ENCODE measurements at regions not wholly inside any gene's neighbourhood (a gene's known extent, or its start where the extent isn't known, plus 50 kb on each side); places are given as distances from the start of the nearest gene placed in this dataset.
"Not testable (repeated sequence)": the region's sequence is repeated elsewhere in the genome, so short reads cannot be mapped to it uniquely, and the experiment has no call there.

DNA sequence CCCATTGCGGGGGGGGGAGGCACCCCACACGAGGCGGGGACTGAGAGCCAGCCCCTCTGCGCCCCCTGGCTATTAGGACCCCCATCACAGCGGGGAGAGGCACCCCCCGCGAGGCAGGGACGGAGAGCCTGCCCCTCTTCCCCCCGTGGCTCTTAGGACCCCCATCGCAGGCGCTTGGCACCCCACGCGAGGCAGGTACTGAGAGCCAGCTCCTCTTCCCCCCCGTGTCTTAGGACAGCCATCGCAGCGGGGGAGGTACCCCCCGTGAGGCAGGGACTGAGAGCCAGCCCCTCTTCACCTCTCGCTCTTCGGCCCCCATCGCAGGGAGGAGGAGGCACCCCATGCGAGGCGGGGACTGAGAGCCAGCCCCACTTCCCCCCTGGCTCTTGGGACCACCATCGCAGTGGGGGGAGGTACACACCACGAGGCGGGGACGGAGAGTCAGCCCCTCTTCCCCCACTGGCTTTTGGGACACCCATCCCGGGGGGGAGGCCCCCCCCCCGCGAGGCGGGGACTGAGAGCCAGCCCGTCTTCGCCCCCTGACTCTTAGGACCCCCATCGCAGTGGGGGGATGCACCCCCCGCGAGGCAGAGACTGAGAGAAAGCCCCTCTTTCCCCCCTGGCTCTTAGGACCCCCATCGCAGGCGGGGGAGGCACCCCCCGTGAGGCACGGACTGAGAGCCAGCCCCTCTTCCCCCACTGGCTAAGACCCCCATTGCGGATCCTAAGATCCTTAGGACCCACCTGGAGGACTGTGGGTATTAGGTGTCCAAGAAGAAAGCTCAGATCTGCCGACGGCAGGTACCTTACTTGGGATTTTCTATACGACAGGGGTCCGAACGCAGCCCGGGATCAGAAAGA is 198.6 kb upstream of the PZP start:
- Mint-ChIP-seq H3K4me3 (no peak overlapping the region), H3K27me3 (no peaks in the 10 kb centered on the region), H3K36me3 (no peaks in the 10 kb centered on the region), H3K27ac (peak overlapping the region in 1 of 3 donors; percentile 85), H3K9me3 (peaks cover 0 to 2% (median 0%) of the 10 kb centered on the region in 3 donors), H3K4me1 (peaks cover 4 to 5% (median 5%) of the 10 kb centered on the region in 3 donors)

DNA sequence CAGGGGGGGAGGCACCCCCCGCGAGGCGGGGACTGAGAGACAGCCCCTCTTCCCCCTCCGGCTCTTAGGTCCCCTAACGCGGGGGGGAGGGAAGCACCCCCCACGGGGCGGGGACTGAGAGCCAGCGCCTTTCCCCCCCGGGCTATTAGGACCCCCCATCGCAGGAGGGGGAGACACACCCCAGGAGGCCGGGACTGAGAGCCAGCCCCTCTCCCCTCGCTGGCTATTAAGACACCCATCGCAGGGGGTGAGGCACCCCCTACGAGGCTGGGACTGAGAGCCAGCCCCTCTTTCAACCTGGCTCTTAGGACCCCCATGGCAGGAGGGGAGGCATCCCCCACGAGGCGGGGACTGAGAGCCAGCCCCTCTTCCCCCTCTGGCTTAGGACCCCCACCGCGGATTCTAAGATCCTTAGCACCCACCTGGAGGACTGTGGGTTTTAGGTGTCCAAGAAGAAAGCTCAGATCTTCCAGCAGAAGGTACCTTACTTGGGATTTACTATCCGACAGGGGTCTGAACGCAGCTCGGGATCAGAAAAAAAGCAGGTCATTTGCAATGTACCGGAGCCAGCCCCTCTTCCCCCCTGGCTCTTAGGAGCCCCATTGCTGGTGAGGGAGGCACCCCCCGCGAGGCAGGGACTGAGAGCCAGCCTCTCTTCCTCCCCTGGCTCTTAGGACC is 197.8 kb upstream of the PZP start:
- peaks cover 0 to 2% (median 0%) of the 10 kb centered on the region in 3 donors for H3K9me3 Mint-ChIP-seq
- H3K27me3 Mint-ChIP-seq = no peaks in the 10 kb centered on the region
- no peaks in the 10 kb centered on the region for H3K36me3 Mint-ChIP-seq
- H3K4me3 Mint-ChIP-seq = peak overlapping the region in 1 of 4 donors; percentile 21
- no peak overlapping the region for H3K27ac Mint-ChIP-seq
- no peaks in the 10 kb centered on the region for H3K4me1 Mint-ChIP-seq

DNA sequence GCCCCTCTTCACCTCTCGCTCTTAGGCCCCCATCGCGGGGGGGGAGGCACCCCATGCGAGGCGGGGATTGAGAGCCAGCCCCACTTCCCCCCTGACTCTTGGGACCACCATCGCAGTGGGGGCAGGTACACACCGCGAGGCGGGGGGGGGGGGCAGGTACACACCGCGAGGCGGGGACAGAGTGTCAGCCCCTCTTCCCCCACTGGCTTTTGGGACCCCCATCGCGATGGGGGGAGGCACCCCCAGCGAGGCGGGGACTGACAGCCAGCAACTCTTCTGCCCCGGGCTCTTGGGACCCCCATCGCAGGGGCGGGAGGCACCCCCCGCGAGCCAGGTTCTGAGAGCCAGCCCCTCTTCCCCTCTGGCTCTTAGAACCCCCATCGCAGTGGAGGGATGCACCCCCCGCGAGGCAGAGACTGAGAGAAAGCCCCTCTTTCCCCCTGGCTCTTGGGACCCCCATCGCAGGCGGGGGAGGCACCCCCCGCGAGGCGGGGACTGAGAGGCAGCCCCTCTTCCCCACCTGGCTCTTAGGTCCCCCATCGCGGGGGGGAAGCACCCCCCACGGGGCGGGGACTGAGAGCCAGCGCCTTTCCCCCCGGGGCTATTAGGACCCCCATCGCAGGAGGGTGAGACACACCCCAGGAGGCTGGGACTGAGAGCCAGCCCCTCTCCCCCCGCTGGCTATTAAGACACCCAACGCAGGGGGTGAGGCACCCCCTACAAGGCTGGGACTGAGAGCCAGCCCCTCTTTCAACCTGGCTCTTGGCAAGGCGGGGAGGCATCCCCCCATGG is 196.5 kb upstream of the PZP start:
- Mint-ChIP-seq H3K36me3 (no peaks in the 10 kb centered on the region), H3K4me3 (no peak overlapping the region), H3K27ac (no peak overlapping the region), H3K9me3 (peaks cover 0 to 2% (median 0%) of the 10 kb centered on the region in 3 donors), H3K4me1 (no peaks in the 10 kb centered on the region), H3K27me3 (no peaks in the 10 kb centered on the region)

DNA sequence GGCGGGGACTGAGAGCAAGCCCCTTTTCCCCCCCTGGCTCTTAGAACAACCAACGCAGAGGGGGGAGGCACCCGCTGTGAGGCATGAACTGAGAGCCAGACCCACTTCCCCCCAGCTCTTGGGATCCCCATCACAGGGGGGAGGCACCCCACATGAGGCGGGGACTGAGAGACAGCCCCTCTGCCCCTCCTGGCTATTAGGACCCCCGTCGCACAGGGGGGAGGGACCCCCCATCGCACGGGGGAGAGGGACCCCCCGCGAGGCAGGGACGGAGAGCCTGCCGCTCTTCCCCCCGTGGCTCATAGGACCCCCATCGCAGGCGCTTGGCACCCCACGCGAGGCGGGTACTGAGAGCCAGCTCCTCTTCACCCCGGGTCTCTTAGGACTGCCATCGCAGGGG is 195.8 kb upstream of the PZP start:
- H3K27ac Mint-ChIP-seq = no peak overlapping the region
- H3K4me3 Mint-ChIP-seq = no peak overlapping the region
- H3K27me3 Mint-ChIP-seq = no peaks in the 10 kb centered on the region
- no peaks in the 10 kb centered on the region for H3K36me3 Mint-ChIP-seq
- no peaks in the 10 kb centered on the region for H3K4me1 Mint-ChIP-seq
- H3K9me3 Mint-ChIP-seq = peaks cover 0 to 2% (median 0%) of the 10 kb centered on the region in 3 donors

DNA sequence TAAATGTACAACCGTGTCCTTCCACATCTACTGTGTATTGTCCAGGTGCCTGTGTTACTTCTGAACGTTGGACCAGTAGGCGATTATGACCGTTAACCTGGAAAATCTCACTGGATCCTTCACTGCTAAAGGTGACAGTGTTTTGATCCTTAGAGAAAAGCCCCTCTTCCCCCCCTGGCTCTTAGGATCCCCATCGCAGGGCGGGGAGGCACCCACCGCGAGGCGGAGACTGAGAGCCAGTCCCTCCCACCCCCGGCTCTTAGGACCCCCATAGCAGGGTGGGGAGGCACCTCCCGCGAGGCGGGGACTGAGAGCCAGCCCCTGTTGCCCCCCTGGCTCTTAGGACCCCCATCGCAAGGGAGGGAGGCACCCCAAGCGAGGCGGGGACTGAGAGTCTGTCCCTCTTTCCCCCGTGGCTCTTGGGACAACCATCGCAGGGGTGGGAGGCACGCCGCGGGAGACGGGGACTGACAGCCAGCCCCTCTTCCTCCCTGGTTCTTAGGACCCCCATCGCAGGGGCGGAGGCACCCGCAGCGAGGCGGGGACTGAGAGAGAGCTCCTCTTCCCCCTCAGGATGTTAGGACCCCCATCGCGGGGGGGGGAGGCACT is 194.3 kb upstream of the PZP start:
- H3K27ac Mint-ChIP-seq, H3K9me3 Mint-ChIP-seq, H3K36me3 Mint-ChIP-seq, H3K4me3 Mint-ChIP-seq, H3K27me3 Mint-ChIP-seq, H3K4me1 Mint-ChIP-seq: not testable (repeated sequence)

DNA sequence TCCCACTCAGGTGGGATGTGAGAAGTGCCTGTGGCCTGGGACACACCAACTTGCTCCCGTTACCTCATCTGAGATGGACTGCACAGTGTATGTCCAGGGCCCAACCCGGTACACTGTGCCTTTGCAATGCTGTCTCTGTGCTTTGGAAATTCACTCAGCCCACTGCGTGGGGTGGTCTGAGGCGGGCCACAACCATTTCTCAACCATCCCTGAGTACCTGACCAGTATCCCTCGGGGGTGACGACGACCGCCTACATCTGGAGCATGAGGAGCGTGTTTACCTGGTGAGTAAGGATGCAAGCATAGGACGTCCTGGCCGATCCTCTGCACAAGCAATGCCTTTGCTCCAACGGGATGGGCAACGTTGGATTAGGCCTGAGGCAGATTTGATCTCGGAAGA is 188.2 kb upstream of the PZP start:
- H3K4me1 Mint-ChIP-seq, H3K4me3 Mint-ChIP-seq, H3K36me3 Mint-ChIP-seq, H3K9me3 Mint-ChIP-seq, H3K27me3 Mint-ChIP-seq: not testable (repeated sequence)
- peak overlapping the region in 1 of 3 donors; percentile 86 for H3K27ac Mint-ChIP-seq

DNA sequence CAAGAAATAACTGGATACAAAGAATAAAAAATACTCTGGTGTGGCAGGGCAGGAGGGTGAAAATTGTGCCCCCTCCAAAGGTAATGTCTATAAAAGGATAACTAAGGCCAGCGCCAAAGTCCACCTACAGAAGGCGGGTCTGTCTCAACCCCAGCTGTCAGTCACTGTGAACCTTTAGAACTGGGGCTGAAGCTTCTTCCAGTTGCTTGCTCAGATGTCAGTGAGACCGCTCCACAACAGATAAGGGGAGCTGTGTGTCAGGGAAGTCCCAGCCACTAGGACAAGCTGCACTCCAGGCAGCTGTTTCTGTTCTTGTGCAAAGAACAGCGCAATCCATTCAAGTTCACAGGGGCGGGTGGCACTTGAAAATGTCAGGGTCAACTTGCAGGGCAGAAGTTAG is 187.0 kb upstream of the PZP start:
- H3K4me1 Mint-ChIP-seq, H3K27ac Mint-ChIP-seq, H3K36me3 Mint-ChIP-seq, H3K27me3 Mint-ChIP-seq, H3K9me3 Mint-ChIP-seq, H3K4me3 Mint-ChIP-seq: not testable (repeated sequence)

DNA sequence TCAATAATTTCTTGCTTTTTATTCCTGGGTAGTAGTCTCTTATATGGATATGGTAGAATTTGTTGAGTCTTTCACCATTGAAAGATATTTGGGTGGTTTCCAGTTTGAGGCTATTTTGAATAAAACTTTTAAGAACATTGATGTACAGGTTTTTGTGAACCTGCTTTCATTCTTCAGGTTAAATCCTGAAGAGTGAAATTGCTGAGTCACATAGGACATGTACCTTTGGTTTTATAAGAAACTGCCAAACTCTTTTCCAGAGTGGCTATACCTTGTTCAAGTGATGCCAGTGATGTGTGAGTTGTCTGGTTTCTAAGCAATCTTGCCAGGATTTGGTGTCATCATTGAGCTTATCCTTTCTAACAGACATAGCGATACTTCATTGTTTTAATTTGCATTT is 184.6 kb upstream of the PZP start:
- peaks cover 6 to 11% (median 10%) of the 10 kb centered on the region in 3 donors for H3K4me1 Mint-ChIP-seq
- no peak overlapping the region for H3K4me3 Mint-ChIP-seq
- no peak overlapping the region for H3K27ac Mint-ChIP-seq
- no peaks in the 10 kb centered on the region for H3K36me3 Mint-ChIP-seq
- no peaks in the 10 kb centered on the region for H3K9me3 Mint-ChIP-seq
- no peaks in the 10 kb centered on the region for H3K27me3 Mint-ChIP-seq

DNA sequence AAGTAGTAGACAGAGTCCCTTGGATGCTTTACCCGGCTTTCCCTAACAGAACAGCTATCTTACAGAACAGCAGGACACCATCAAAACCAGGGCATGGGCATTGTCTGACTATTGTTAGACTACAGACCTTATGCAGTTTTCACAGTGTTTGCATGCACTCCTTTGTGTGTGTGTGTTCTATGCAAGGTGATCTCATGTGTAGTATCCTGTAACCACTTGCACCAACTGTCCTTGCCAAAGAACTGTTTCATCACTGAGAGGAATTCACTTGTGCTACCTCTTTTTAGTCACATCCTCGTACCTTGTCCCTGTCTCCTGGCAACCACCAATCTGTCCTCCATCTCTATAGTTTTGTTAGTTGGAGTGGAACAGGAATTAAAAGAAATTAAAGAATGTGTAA is 183.6 kb upstream of the PZP start:
- Mint-ChIP-seq H3K4me1 (peaks cover 13 to 20% (median 17%) of the 10 kb centered on the region in 3 donors), H3K4me3 (no peak overlapping the region), H3K9me3 (no peaks in the 10 kb centered on the region), H3K36me3 (no peaks in the 10 kb centered on the region), H3K27me3 (no peaks in the 10 kb centered on the region), H3K27ac (no peak overlapping the region)

DNA sequence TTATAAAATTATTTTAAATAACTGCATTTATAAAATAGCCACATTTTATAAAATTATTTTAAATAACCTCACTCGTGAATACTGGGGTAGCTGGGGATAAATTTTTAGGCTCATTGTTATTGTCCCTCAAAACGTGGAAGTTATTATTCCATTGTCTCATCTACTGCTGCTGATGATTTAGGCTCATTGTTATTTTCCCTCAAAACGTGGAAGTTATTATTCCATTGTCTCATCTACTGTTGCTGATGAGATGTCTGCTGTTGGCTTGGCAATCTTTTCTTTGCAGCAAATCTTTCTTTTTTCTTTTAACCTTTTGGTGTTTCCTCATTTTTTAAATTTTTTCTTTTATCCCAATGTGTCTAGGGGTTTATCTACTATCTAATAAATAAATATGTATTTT is 182.6 kb upstream of the PZP start:
- Mint-ChIP-seq H3K27ac (no peak overlapping the region), H3K4me3 (no peak overlapping the region), H3K9me3 (no peaks in the 10 kb centered on the region), H3K27me3 (no peaks in the 10 kb centered on the region), H3K4me1 (peaks cover 13 to 20% (median 17%) of the 10 kb centered on the region in 3 donors), H3K36me3 (no peaks in the 10 kb centered on the region)

DNA sequence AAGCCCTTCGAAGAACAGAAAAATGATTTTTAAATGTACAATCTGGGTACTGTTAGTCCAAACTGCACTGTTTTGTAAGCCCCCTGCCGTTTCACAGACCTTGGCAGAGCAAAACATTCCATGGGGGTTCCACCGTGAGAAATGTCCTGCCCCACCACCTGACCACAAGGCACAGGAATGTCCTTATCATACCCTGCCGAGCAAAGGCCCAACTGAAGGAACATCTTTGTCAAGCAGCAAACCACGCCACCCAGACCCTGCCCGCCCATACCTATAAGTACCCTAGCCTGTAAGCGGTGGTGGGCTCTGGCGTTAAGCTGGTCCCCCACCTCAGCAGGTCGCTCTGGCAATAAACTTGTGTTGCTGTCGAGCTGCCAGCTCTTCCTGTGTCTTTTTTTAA is 181.6 kb upstream of the PZP start:
- H3K9me3 Mint-ChIP-seq = no peaks in the 10 kb centered on the region
- no peaks in the 10 kb centered on the region for H3K27me3 Mint-ChIP-seq
- H3K4me3 Mint-ChIP-seq = no peak overlapping the region
- no peak overlapping the region for H3K27ac Mint-ChIP-seq
- peaks cover 13 to 20% (median 17%) of the 10 kb centered on the region in 3 donors for H3K4me1 Mint-ChIP-seq
- no peaks in the 10 kb centered on the region for H3K36me3 Mint-ChIP-seq

DNA sequence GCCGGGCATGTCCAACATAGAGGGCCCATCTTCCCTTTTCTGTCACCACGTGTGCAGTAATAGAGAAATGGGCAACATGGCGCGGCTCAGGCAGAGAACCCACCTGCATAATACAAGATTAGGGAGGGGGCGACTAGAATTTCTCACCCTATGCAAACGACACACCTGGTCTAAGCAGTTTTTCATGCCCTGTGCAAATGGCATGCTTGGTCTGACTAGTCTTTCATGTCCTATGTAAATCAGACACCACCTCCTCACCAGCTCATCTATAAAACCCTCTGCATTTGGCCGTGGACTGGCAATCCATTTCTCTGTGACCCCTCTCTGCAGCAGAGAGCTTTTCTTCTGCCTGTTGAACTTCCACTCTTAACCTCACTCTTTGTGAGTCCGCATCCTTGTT is 180.2 kb upstream of the PZP start:
- Mint-ChIP-seq H3K4me1 (peaks cover 13 to 21% (median 20%) of the 10 kb centered on the region in 3 donors), H3K36me3 (no peaks in the 10 kb centered on the region), H3K9me3 (no peaks in the 10 kb centered on the region), H3K27ac (peak overlapping the region in 1 of 3 donors; percentile 63), H3K4me3 (peak overlapping the region in 1 of 4 donors; percentile 23), H3K27me3 (no peaks in the 10 kb centered on the region)

DNA sequence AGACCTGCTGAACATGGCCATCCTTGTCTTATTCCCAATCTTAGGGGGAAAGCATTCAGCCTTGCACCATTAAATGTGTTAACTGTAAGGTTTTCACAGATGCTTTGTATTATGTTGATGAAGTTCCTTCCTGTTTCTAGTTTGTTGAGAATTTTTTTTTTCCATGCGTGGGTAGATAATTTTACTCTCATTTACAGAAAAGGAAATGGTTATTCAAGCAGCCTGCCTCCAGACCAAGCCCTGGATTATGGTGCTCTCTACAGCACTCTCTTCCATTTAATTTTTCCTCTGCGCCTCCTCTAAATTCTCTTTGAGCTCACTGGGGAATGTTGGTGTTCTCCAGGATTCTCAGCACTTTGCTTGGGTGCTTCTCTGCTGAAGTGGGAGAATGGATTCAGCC is 179.3 kb upstream of the PZP start:
- no peaks in the 10 kb centered on the region for H3K27me3 Mint-ChIP-seq
- no peaks in the 10 kb centered on the region for H3K9me3 Mint-ChIP-seq
- no peak overlapping the region for H3K27ac Mint-ChIP-seq
- H3K4me1 Mint-ChIP-seq = peaks cover 13 to 25% (median 21%) of the 10 kb centered on the region in 3 donors
- no peaks in the 10 kb centered on the region for H3K36me3 Mint-ChIP-seq
- peak overlapping the region in 2 of 4 donors; percentile 9 to 75 for H3K4me3 Mint-ChIP-seq

DNA sequence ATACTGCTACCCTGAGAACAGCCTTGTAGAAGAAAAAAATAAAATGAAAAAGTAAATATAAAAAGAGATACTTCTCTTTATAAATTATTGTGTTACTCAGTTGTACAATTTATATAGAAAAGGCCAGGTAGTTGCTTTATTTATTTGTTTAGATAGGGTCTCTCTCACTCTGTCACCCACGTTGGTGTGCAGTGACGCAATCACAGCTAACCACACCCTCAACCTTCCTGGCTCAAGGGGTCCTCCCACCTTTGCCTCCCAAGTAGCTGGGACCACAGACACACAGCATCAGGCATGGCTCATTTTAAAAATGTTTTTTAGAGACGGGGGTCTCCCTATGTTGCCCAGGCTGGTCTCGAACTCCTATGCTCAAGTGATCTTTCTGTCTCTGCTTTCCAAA is 175.4 kb upstream of the PZP start:
- H3K36me3 Mint-ChIP-seq = no peaks in the 10 kb centered on the region
- no peak overlapping the region for H3K27ac Mint-ChIP-seq
- H3K4me3 Mint-ChIP-seq = no peak overlapping the region
- no peaks in the 10 kb centered on the region for H3K9me3 Mint-ChIP-seq
- H3K4me1 Mint-ChIP-seq = peaks cover 15 to 17% (median 16%) of the 10 kb centered on the region in 3 donors
- no peaks in the 10 kb centered on the region for H3K27me3 Mint-ChIP-seq

DNA sequence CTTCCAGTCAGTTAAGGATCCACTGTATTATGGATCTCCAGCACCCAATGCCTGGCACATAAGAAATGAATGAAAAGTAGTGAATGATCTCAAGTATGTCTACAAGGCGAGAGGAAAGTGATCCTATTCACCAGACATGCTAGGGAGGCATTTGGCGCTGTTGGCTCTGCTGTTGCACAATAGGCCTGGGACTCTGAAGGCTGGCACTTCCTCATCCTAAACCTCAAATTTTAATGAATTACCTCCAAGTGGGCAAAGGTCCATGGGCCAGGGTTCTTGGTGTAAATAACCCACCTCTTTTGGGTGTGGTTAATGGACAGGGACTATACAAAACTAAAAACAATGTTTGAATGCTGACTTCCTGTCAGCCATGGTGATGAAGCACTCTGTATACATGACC is 173.4 kb upstream of the PZP start:
- no peaks in the 10 kb centered on the region for H3K9me3 Mint-ChIP-seq
- no peaks in the 10 kb centered on the region for H3K36me3 Mint-ChIP-seq
- H3K27ac Mint-ChIP-seq = no peak overlapping the region
- H3K4me3 Mint-ChIP-seq = no peak overlapping the region
- H3K27me3 Mint-ChIP-seq = no peaks in the 10 kb centered on the region
- peaks cover 3 to 5% (median 4%) of the 10 kb centered on the region in 3 donors for H3K4me1 Mint-ChIP-seq

Data from IgD-negative memory B cell (primary cell).